Neural cell (in vitro differentiated cells): ENCODE measurements at regions not wholly inside any gene's neighbourhood (a gene's known extent, or its start where the extent isn't known, plus 50 kb on each side); places are given as distances from the start of the nearest gene placed in this dataset.

Experiments
- CTCF ChIP-seq: fragments of 450-650 bp; IDR thresholded peaks from 2 replicates; pipeline ENCODE4 v1.5.1; 2014; ENCODE audit warnings: antibody characterized with exemption, mild to moderate bottlenecking, moderate library complexity; ENCODE audit not compliant: poor library complexity, severe bottlenecking
- EP300 ChIP-seq: fragments of 450-650 bp; conservative IDR thresholded peaks from 2 replicates; pipeline ENCODE4 v1.6.1; 2014; ENCODE audit warnings: antibody characterized with exemption, mild to moderate bottlenecking, moderate library complexity; ENCODE audit not compliant: poor library complexity, severe bottlenecking
- POLR2AphosphoS5 ChIP-seq: IDR thresholded peaks from 2 replicates; pipeline ENCODE4 v1.6.1; 2012
- RAD21 ChIP-seq: fragments of 450-650 bp; conservative IDR thresholded peaks from 2 replicates; pipeline ENCODE4 v1.6.1; 2014; ENCODE audit warnings: antibody characterized with exemption, mild to moderate bottlenecking, moderate library complexity
- REST ChIP-seq: IDR thresholded peaks from 2 replicates; pipeline ENCODE4 v1.6.1; 2012; ENCODE audit warnings: borderline replicate concordance
- TAF1 ChIP-seq: IDR thresholded peaks from 2 replicates; pipeline ENCODE4 v1.6.1; 2012; ENCODE audit warnings: low read depth

DNA sequence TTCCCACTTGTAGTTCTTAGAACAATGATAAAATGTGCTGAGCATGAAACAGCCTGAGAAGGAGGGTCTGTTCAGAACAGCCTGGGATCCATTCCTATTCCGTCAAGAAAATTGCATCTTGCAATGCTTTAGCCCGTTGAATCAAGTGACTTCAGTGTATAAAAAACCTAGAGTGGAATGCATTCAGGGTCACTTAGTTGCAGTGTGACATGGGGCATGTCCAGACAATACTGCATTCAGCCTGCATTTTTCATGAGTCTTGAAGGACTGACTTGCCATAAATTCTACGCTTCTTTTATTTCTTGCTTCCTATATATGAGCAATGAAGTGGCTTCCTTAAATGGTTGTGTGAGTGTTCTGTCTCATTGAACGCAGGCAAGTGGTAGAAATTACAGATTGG is 758.3 kb upstream of the COBL start:
- TF ChIP-seq CTCF = no peak
- no peak for TF ChIP-seq EP300
- TF ChIP-seq RAD21 = no peak
- no peak for TF ChIP-seq POLR2AphosphoS5
- no peak for TF ChIP-seq TAF1
- no peak for TF ChIP-seq REST
